GM12878 (cell line): ENCODE measurements at regions not wholly inside any gene's neighbourhood (a gene's known extent, or its start where the extent isn't known, plus 50 kb on each side); places are given as distances from the start of the nearest gene placed in this dataset.

Experiments used
- CHD4 ChIP-seq: fragments of 200-600 bp; sonication (generic); IDR thresholded peaks from 2 replicates; pipeline ENCODE4 v1.6.1; 2016; ENCODE audit warnings: mild to moderate bottlenecking
- DPF2 ChIP-seq: fragments of 450-650 bp; IDR thresholded peaks from 2 replicates; pipeline ENCODE4 v1.6.1; 2017; ENCODE audit warnings: mild to moderate bottlenecking
- FOXM1 ChIP-seq: IDR thresholded peaks from 2 replicates; pipeline ENCODE4 v1.6.1; 2012; ENCODE audit warnings: low read depth, mild to moderate bottlenecking, inconsistent platforms, low read length, moderate library complexity
- HDGF ChIP-seq: fragments of 450-650 bp; IDR thresholded peaks from 2 replicates; pipeline ENCODE4 v1.6.1; 2016; ENCODE audit warnings: antibody characterized with exemption
- MEF2A ChIP-seq: IDR thresholded peaks from 2 replicates; pipeline ENCODE4 v1.6.1; 2011; ENCODE audit warnings: low read depth, mild to moderate bottlenecking, low read length, moderate library complexity; ENCODE audit not compliant: insufficient read depth
- NFIC ChIP-seq: IDR thresholded peaks from 2 replicates; pipeline ENCODE4 v1.6.1; 2012; ENCODE audit warnings: low read depth, mild to moderate bottlenecking, inconsistent platforms, low read length, moderate library complexity
- SMC3 ChIP-seq: IDR thresholded peaks from 2 replicates; pipeline ENCODE4 v1.6.1; 2011; ENCODE audit warnings: low read length, improper control_type of control experiment, borderline replicate concordance
- TARDBP ChIP-seq: IDR thresholded peaks from 2 replicates; pipeline ENCODE4 v1.6.1; 2016; ENCODE audit warnings: borderline replicate concordance
- YY1 ChIP-seq: IDR thresholded peaks from 2 replicates; pipeline ENCODE4 v1.6.1; 2011; ENCODE audit warnings: low read depth, mild to moderate bottlenecking, low read length
- TF ChIP-seq, protein P1 (sequence below): fragments of 450-650 bp; formaldehyde crosslinking; IDR thresholded peaks from 2 replicates; pipeline ENCODE4 v1.4.0; 2020; ENCODE audit warnings: mild to moderate bottlenecking, moderate library complexity
- TF ChIP-seq, protein P2 (sequence below): IDR thresholded peaks from 2 replicates; pipeline ENCODE4 v1.6.1; 2012; ENCODE audit warnings: low read depth, low read length, improper control_type of control experiment
- TF ChIP-seq, protein P3 (sequence below): IDR thresholded peaks from 2 replicates; pipeline ENCODE4 v1.6.1; 2012; ENCODE audit warnings: improper control_type of control experiment, low read depth, low read length; ENCODE audit not compliant: insufficient replicate concordance
- TF ChIP-seq, protein P4 (sequence below): IDR thresholded peaks from 2 replicates; pipeline ENCODE4 v1.6.1; 2012; ENCODE audit warnings: low read length, inconsistent platforms
- TF ChIP-seq, protein P5 (sequence below): fragments of 450-650 bp; IDR thresholded peaks from 2 replicates; pipeline ENCODE4 v1.6.1; 2016; ENCODE audit warnings: mild to moderate bottlenecking

DNA sequence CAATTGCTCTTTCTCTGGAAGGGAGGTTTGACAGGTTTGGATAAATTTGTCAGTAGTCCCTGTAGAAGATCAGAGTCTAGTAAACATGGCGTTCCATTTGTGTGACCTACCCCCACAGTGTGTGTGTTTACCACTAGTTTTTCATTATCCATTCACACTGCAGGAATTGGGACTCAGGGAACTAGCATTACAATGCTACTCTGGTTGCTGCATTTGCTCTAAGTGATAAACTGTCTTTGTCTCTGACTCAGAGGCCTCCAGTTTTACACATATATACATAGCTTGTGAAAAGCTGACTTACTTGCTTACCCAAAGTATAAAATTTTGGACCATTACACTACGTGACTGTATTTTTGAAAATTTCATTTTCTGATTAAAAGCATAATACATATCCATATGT, 1604.0 kb downstream of the REEP3 start (continued):
- TF ChIP-seq, protein P1, sequence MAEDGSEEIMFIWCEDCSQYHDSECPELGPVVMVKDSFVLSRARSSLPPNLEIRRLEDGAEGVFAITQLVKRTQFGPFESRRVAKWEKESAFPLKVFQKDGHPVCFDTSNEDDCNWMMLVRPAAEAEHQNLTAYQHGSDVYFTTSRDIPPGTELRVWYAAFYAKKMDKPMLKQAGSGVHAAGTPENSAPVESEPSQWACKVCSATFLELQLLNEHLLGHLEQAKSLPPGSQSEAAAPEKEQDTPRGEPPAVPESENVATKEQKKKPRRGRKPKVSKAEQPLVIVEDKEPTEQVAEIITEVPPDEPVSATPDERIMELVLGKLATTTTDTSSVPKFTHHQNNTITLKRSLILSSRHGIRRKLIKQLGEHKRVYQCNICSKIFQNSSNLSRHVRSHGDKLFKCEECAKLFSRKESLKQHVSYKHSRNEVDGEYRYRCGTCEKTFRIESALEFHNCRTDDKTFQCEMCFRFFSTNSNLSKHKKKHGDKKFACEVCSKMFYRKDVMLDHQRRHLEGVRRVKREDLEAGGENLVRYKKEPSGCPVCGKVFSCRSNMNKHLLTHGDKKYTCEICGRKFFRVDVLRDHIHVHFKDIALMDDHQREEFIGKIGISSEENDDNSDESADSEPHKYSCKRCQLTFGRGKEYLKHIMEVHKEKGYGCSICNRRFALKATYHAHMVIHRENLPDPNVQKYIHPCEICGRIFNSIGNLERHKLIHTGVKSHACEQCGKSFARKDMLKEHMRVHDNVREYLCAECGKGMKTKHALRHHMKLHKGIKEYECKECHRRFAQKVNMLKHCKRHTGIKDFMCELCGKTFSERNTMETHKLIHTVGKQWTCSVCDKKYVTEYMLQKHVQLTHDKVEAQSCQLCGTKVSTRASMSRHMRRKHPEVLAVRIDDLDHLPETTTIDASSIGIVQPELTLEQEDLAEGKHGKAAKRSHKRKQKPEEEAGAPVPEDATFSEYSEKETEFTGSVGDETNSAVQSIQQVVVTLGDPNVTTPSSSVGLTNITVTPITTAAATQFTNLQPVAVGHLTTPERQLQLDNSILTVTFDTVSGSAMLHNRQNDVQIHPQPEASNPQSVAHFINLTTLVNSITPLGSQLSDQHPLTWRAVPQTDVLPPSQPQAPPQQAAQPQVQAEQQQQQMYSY (CRISPR knock-in tag): no peak
- TF ChIP-seq, protein P2, sequence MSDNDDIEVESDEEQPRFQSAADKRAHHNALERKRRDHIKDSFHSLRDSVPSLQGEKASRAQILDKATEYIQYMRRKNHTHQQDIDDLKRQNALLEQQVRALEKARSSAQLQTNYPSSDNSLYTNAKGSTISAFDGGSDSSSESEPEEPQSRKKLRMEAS: no peak
- TF ChIP-seq, protein P3, sequence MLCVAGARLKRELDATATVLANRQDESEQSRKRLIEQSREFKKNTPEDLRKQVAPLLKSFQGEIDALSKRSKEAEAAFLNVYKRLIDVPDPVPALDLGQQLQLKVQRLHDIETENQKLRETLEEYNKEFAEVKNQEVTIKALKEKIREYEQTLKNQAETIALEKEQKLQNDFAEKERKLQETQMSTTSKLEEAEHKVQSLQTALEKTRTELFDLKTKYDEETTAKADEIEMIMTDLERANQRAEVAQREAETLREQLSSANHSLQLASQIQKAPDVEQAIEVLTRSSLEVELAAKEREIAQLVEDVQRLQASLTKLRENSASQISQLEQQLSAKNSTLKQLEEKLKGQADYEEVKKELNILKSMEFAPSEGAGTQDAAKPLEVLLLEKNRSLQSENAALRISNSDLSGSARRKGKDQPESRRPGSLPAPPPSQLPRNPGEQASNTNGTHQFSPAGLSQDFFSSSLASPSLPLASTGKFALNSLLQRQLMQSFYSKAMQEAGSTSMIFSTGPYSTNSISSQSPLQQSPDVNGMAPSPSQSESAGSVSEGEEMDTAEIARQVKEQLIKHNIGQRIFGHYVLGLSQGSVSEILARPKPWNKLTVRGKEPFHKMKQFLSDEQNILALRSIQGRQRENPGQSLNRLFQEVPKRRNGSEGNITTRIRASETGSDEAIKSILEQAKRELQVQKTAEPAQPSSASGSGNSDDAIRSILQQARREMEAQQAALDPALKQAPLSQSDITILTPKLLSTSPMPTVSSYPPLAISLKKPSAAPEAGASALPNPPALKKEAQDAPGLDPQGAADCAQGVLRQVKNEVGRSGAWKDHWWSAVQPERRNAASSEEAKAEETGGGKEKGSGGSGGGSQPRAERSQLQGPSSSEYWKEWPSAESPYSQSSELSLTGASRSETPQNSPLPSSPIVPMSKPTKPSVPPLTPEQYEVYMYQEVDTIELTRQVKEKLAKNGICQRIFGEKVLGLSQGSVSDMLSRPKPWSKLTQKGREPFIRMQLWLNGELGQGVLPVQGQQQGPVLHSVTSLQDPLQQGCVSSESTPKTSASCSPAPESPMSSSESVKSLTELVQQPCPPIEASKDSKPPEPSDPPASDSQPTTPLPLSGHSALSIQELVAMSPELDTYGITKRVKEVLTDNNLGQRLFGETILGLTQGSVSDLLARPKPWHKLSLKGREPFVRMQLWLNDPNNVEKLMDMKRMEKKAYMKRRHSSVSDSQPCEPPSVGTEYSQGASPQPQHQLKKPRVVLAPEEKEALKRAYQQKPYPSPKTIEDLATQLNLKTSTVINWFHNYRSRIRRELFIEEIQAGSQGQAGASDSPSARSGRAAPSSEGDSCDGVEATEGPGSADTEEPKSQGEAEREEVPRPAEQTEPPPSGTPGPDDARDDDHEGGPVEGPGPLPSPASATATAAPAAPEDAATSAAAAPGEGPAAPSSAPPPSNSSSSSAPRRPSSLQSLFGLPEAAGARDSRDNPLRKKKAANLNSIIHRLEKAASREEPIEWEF: no peak
- TF ChIP-seq SMC3 (no peak), MEF2A (no peak), DPF2 (no peak), TARDBP (no peak), NFIC (no peak), YY1 (no peak), HDGF (no peak), CHD4 (no peak), FOXM1 (no peak)
- TF ChIP-seq, protein P4, sequence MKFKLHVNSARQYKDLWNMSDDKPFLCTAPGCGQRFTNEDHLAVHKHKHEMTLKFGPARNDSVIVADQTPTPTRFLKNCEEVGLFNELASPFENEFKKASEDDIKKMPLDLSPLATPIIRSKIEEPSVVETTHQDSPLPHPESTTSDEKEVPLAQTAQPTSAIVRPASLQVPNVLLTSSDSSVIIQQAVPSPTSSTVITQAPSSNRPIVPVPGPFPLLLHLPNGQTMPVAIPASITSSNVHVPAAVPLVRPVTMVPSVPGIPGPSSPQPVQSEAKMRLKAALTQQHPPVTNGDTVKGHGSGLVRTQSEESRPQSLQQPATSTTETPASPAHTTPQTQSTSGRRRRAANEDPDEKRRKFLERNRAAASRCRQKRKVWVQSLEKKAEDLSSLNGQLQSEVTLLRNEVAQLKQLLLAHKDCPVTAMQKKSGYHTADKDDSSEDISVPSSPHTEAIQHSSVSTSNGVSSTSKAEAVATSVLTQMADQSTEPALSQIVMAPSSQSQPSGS: no peak
- TF ChIP-seq, protein P5, sequence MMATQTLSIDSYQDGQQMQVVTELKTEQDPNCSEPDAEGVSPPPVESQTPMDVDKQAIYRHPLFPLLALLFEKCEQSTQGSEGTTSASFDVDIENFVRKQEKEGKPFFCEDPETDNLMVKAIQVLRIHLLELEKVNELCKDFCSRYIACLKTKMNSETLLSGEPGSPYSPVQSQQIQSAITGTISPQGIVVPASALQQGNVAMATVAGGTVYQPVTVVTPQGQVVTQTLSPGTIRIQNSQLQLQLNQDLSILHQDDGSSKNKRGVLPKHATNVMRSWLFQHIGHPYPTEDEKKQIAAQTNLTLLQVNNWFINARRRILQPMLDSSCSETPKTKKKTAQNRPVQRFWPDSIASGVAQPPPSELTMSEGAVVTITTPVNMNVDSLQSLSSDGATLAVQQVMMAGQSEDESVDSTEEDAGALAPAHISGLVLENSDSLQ: no peak
